K562 (cell line): ENCODE measurements at regions not wholly inside any gene's neighbourhood (a gene's known extent, or its start where the extent isn't known, plus 50 kb on each side); places are given as distances from the start of the nearest gene placed in this dataset.

ENCODE experiments used
- ATAC-seq: fragments of 200-7000 bp; cut with Tn5 transposase; 3 replicates; pipeline ENCODE4 v1.9.1; 2020; ENCODE audit warnings: moderate library complexity
- BruUV-seq: library from RNA; stranded (reverse); fragments of 400-500 nt; replicated peaks from 2 replicates; lab custom pipeline; 2021; lab: Mats Ljungman, UMichigan
- CTCF ChIA-PET: fragments of 300-600 bp; formaldehyde crosslinking; extraction: SDS; loops from one replicate; lab custom pipeline; 2021; ENCODE audit warnings: low intra/inter-chr PET ratio; lab: Yijun Ruan, JAX
- POLR2A ChIA-PET: fragments of 300-600, 350-650 bp; sonication (Branson Sonifier 250); formaldehyde crosslinking; extraction: SDS; loops from one replicate; lab custom pipeline; 2021; ENCODE audit warnings: antibody characterized with exemption, inconsistent platforms; lab: Yijun Ruan, JAX
- DNase-seq, 4 experiments: peaks; one replicate each; pipeline versions ENCODE4 v3.0.0 to v3.0.0-alpha.2; 2011 to 2018; ENCODE audit warnings: low spot score in 3 of 4, mixed read lengths in 3 of 4; ENCODE audit errors: extremely low read depth in 1 of 4
- FAIRE-seq: peaks from 2 replicates; lab custom pipeline; 2011; peaks lifted over from hg19 to GRCh38; lab: Jason Lieb, UNC
- H2AFZ ChIP-seq: 2 replicates; pipeline ENCODE4 v1.6.0; 2011; ENCODE audit warnings: low read depth, low read length, control low read depth, inconsistent platforms
- H3K27ac ChIP-seq: fragments of 200-600 bp; 3 replicates; pipeline ENCODE4 v1.8.0; 2011; ENCODE audit warnings: low read depth, mild to moderate bottlenecking, control low read depth, inconsistent platforms, low read length, moderate library complexity, mixed read lengths; ENCODE audit errors: extremely low read depth
- H3K27me3 ChIP-seq, 2 experiments: fragments of 300-600 bp in 1 of 2; 2 replicates in 1 of 2; 3 replicates in 1 of 2; pipeline versions ENCODE4 v1.6.0 to v1.8.0; 2011; ENCODE audit warnings: inconsistent platforms in 2 of 2, low read length in 2 of 2, mild to moderate bottlenecking in 1 of 2, mixed read lengths in 1 of 2, moderate library complexity in 1 of 2; ENCODE audit not compliant: control insufficient read depth in 2 of 2, insufficient read depth in 2 of 2
- H3K36me3 ChIP-seq: fragments of 300-600 bp; 3 replicates; pipeline ENCODE4 v1.8.0; 2011; ENCODE audit warnings: mild to moderate bottlenecking, low read length, inconsistent platforms; ENCODE audit not compliant: control insufficient read depth, insufficient read depth
- H3K4me1 ChIP-seq, 2 experiments: fragments of 200-600 bp in 1 of 2; replicated peaks in 1 of 2; 2 replicates in 1 of 2; 3 replicates in 1 of 2; pipeline versions ENCODE4 v1.5.1 to v1.8.0; 2011; ENCODE audit warnings: inconsistent platforms in 2 of 2, low read length in 2 of 2, mild to moderate bottlenecking in 1 of 2, mixed read lengths in 1 of 2, moderate library complexity in 1 of 2; ENCODE audit not compliant: control insufficient read depth in 2 of 2, insufficient read depth in 2 of 2
- H3K4me2 ChIP-seq: 2 replicates; pipeline ENCODE4 v1.6.1; 2011; ENCODE audit warnings: low read length, control low read depth, inconsistent platforms, mixed read lengths; ENCODE audit not compliant: insufficient read depth
- H3K4me3 ChIP-seq: fragments of 200-600 bp; sonication (generic), shearing (Covaris generic); 2 replicates; pipeline ENCODE4 v1.5.1; 2016; ENCODE audit warnings: control low read depth, inconsistent platforms
- H3K79me2 ChIP-seq: fragments of 200-600 bp; 3 replicates; pipeline ENCODE4 v1.8.0; 2011; ENCODE audit warnings: low read length, inconsistent platforms; ENCODE audit not compliant: control insufficient read depth, insufficient read depth
- H3K9ac ChIP-seq, 2 experiments: 2 replicates each; pipeline versions ENCODE4 v1.6.0 to v1.6.1; 2011; ENCODE audit warnings: low read depth in 2 of 2, low read length in 2 of 2, control low read depth in 1 of 2, inconsistent platforms in 1 of 2, mild to moderate bottlenecking in 1 of 2, mixed read lengths in 1 of 2; ENCODE audit not compliant: insufficient read depth in 1 of 2
- H3K9me1 ChIP-seq: one replicate; pipeline ENCODE4 v1.6.0; 2011; ENCODE audit warnings: inconsistent platforms, mild to moderate bottlenecking, low read length, moderate library complexity; ENCODE audit not compliant: control insufficient read depth, insufficient read depth
- H3K9me3 ChIP-seq: replicated peaks from 2 replicates; pipeline ENCODE4 v1.5.1; 2011; ENCODE audit warnings: low read depth, low read length, inconsistent platforms; ENCODE audit not compliant: control insufficient read depth, insufficient read depth
- H4K20me1 ChIP-seq: replicated peaks from 2 replicates; pipeline ENCODE4 v1.6.1; 2011; ENCODE audit warnings: low read length, inconsistent platforms, mixed read lengths; ENCODE audit not compliant: control insufficient read depth, insufficient read depth
- CREM ChIP-seq: IDR thresholded peaks from 2 replicates; pipeline ENCODE4 v1.6.1; 2014; ENCODE audit warnings: antibody characterized with exemption, low read depth
- KAT2B ChIP-seq: IDR thresholded peaks from one replicate; pipeline ENCODE4 v1.6.1; 2012; ENCODE audit warnings: low read depth, mild to moderate bottlenecking, control low read depth, inconsistent platforms, low read length, moderate library complexity
- LCOR ChIP-seq: sonication (generic); formaldehyde crosslinking; IDR thresholded peaks from 2 replicates; pipeline ENCODE4 v1.8.0; 2022; ENCODE audit warnings: mild to moderate bottlenecking, missing genetic modification reagents
- RBM25 ChIP-seq: fragments of 200-400 bp; formaldehyde crosslinking; IDR thresholded peaks from 2 replicates; pipeline ENCODE4 v1.6.1; 2018; ENCODE audit warnings: low read length, low read depth, moderate library complexity; ENCODE audit not compliant: severe bottlenecking
- RFX1 ChIP-seq: fragments of 450-650 bp; IDR thresholded peaks from 2 replicates; pipeline ENCODE4 v1.6.1; 2016; ENCODE audit warnings: mild to moderate bottlenecking, moderate library complexity
- RFX7 ChIP-seq: fragments of 250-450 bp; sonication (Bioruptor Pico); IDR thresholded peaks from 2 replicates; pipeline ENCODE4 v1.5.1; 2021; ENCODE audit warnings: mild to moderate bottlenecking
- SIN3A ChIP-seq, 2 experiments: fragments of 150-350 bp in 1 of 2; IDR thresholded peaks; 2 replicates each; pipeline ENCODE4 v1.6.1; 2011 to 2016; ENCODE audit warnings: borderline replicate concordance in 2 of 2, low read depth in 2 of 2, low read length in 2 of 2, mild to moderate bottlenecking in 2 of 2, moderate library complexity in 2 of 2; ENCODE audit not compliant: control insufficient read depth in 1 of 2
- SMARCC2 ChIP-seq: fragments of 450-650 bp; IDR thresholded peaks from 2 replicates; pipeline ENCODE4 v1.6.1; 2017; ENCODE audit warnings: antibody characterized with exemption, moderate library complexity, mild to moderate bottlenecking, low read depth
- STAT5B ChIP-seq: fragments of 250-450 bp; sonication (Bioruptor Pico); IDR thresholded peaks from 2 replicates; pipeline ENCODE4 v1.8.0; 2021; ENCODE audit warnings: mild to moderate bottlenecking, inconsistent platforms
- SUPT5H ChIP-seq: fragments of 450-650 bp; IDR thresholded peaks from 2 replicates; pipeline ENCODE4 v1.6.1; 2016
- TAF7 ChIP-seq: fragments of 450-650 bp; IDR thresholded peaks from 2 replicates; pipeline ENCODE4 v1.6.1; 2016; ENCODE audit warnings: missing genetic modification characterization, missing compliant biosample characterization
- ZNF12 ChIP-seq: sonication (generic); formaldehyde crosslinking; IDR thresholded peaks from 2 replicates; pipeline ENCODE4 v1.4.0; 2020; ENCODE audit warnings: mild to moderate bottlenecking, missing genetic modification reagents
- ZNF232 ChIP-seq: sonication (generic); formaldehyde crosslinking; IDR thresholded peaks from 2 replicates; pipeline ENCODE4 v1.8.0; 2022; ENCODE audit warnings: mild to moderate bottlenecking, missing genetic modification reagents
- ZNF253 ChIP-seq: fragments of 250-450 bp; sonication (Bioruptor Pico); conservative IDR thresholded peaks from 2 replicates; pipeline ENCODE4 v1.6.1; 2021; ENCODE audit warnings: mild to moderate bottlenecking
- ZNF551 ChIP-seq: fragments of 250-450 bp; sonication (Bioruptor Pico); IDR thresholded peaks from 2 replicates; pipeline ENCODE4 v1.5.0; 2021; ENCODE audit warnings: mild to moderate bottlenecking, moderate library complexity
- WGBS: fragments of 100-300 bp; shearing (Covaris generic); methylation state at CpG from one replicate; pipeline ENCODE4 v1.1.6; 2016; ENCODE audit warnings: low coverage, mixed read lengths; ENCODE audit not compliant: insufficient coverage; ENCODE audit errors: missing lambda C conversion rate; 5-methylcytosine and 5-hydroxymethylcytosine counted together
- in situ Hi-C: fragments of 300-500 bp; cut with MboI; formaldehyde crosslinking; loops from 4 replicates; pipeline ENCODE4 v1.15.0; 2018; ENCODE audit warnings: inconsistent platforms, mixed read lengths
- intact Hi-C: fragments of 100-400 bp; cut with micrococcal nuclease; formaldehyde crosslinking; loops from 2 replicates; pipeline ENCODE4 v1.14.2; 2022
- TF ChIP-seq, protein P1 (sequence below): sonication (generic); formaldehyde crosslinking; IDR thresholded peaks from 2 replicates; pipeline ENCODE4 v1.8.0; 2022; ENCODE audit warnings: missing genetic modification reagents, mild to moderate bottlenecking, moderate library complexity, borderline replicate concordance

DNA sequence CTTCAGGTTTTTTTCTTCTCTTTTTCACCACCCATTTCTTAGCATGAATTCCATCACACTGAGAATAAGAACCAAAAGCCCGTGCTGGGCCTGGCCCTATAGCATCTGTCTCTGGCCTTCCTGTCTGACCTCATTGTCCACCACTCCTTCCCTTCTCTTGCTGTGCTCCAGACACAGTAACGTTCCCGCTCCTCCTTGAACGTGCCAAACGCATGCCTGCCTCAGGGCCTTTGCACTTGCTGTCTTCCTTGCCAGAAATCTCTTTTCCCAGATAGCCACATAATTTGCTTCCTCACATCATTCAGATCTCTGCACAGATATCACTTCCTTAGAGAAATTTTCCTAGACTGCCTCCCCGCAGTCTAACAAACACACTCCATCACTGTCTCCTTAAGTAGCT is 119.6 kb upstream of the CPSF6 start:
- no peak overlapping the region for H3K9ac ChIP-seq
- no peak overlapping the region for H3K27ac ChIP-seq
- no peaks in the 10 kb centered on the region for H3K4me1 ChIP-seq
- in situ Hi-C loops (no loop called here), intact Hi-C loops (no loop called here)
- H3K79me2 ChIP-seq, result no peaks in the 10 kb centered on the region
- H3K9me3 ChIP-seq, result no peaks in the 10 kb centered on the region
- ChIA-PET POLR2A (no interaction called here), CTCF (no interaction called here)
- DNase-seq (no peak), FAIRE-seq (no peak), ATAC-seq (no peak)
- no TSS peak for BruUV-seq
- no peak overlapping the region for H3K4me2 ChIP-seq
- WGBS, result 0% methylated on average over 6 of the region's 6 CpGs
- H3K9me1 ChIP-seq, result no peaks in the 10 kb centered on the region
- H4K20me1 ChIP-seq, result no peaks in the 10 kb centered on the region; the same call in 1 of the 2 replicates
- H3K4me3 ChIP-seq, result no peak overlapping the region
- H3K27me3 ChIP-seq, result peaks cover 15 to 35% of the 10 kb centered on the region in 2 experiments
- H3K36me3 ChIP-seq, result no peaks in the 10 kb centered on the region
- no peak overlapping the region for H2AFZ ChIP-seq
- TF ChIP-seq KAT2B, result no peak
- TF ChIP-seq RBM25, result peak; percentile 42
- TF ChIP-seq STAT5B (CRISPR knock-in tag), result no peak

DNA sequence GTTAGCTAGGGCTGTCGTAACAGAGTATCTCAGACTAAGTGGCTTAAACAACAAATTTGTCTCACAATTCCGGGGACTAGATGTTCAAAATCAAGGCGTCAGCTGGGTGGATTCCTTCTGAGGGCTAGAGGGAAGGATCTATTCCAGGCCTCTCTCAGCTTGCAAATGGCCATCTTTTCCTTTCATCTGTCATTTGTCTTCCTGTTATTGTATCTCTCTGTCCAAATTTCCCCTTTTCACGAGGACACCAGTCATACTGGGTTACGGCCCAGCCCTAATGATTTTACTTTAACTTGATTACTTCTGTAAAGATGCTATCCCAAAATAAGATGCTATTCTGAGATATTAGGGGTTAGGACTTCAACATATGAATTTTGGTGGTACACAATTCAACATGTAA is 119.0 kb upstream of the CPSF6 start:
- Histone ChIP-seq H3K27me3 (peaks cover 15 to 40% of the 10 kb centered on the region in 2 experiments), H4K20me1 (no peaks in the 10 kb centered on the region; the same call in 1 of the 2 replicates), H2AFZ (no peak overlapping the region), H3K27ac (no peak overlapping the region), H3K9me3 (no peaks in the 10 kb centered on the region), H3K4me3 (no peak overlapping the region), H3K9ac (no peak overlapping the region), H3K4me2 (no peak overlapping the region), H3K79me2 (no peaks in the 10 kb centered on the region), H3K9me1 (no peaks in the 10 kb centered on the region), H3K4me1 (no peaks in the 10 kb centered on the region), H3K36me3 (no peaks in the 10 kb centered on the region)
- no TSS peak for BruUV-seq
- no peak for FAIRE-seq
- in situ Hi-C loops (no loop called here), intact Hi-C loops (no loop called here)
- WGBS, result 1% methylated on average over 5 of the region's 5 CpGs
- no peak for ATAC-seq
- DNase-seq, result no peak
- ChIA-PET POLR2A (no interaction called here), CTCF (no interaction called here)
- no peak for TF ChIP-seq SMARCC2
- TF ChIP-seq ZNF12 (CRISPR knock-in tag), result no peak
- no peak for TF ChIP-seq ZNF551 (CRISPR knock-in tag)
- TF ChIP-seq RFX1, result no peak
- TF ChIP-seq, protein P1, sequence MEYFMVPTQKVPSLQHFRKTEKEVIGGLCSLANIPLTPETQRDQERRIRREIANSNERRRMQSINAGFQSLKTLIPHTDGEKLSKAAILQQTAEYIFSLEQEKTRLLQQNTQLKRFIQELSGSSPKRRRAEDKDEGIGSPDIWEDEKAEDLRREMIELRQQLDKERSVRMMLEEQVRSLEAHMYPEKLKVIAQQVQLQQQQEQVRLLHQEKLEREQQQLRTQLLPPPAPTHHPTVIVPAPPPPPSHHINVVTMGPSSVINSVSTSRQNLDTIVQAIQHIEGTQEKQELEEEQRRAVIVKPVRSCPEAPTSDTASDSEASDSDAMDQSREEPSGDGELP (CRISPR knock-in tag), result no peak
- no peak for TF ChIP-seq RFX7
- TF ChIP-seq ZNF253, result no peak
- no peak for TF ChIP-seq SUPT5H
- no peak for TF ChIP-seq CREM
- TF ChIP-seq SIN3A (IDR thresholded peaks at IDR 0.05; ENCODE audit: borderline replicate concordance in 2 of 2, control insufficient read depth in 1 of 2, low read depth in 2 of 2, low read length in 2 of 2), result no peak
- TF ChIP-seq TAF7, result no peak
- no peak for TF ChIP-seq LCOR
- TF ChIP-seq ZNF232, result no peak
